Smooth muscle cell of the brain vasculature (primary cell): ENCODE measurements at regions not wholly inside any gene's neighbourhood (a gene's known extent, or its start where the extent isn't known, plus 50 kb on each side); places are given as distances from the start of the nearest gene placed in this dataset.
"Not testable (repeated sequence)": the region's sequence is repeated elsewhere in the genome, so short reads cannot be mapped to it uniquely, and the experiment has no call there.

Experiments
- DNase-seq: peaks from one replicate; pipeline ENCODE4 v3.0.0-alpha.2; 2012; ENCODE audit warnings: low read depth, low spot score

- DNase-seq = no peak
These were observed 1319.5 kb downstream of the BRINP3 start for GRCh38 chr1:189158155-189158554.

- DNase-seq = no peak
These were observed 1301.8 kb downstream of the BRINP3 start for GRCh38 chr1:189175889-189176288.

- DNase-seq = no peak
These were observed 1297.6 kb downstream of the BRINP3 start for GRCh38 chr1:189180057-189180456.

- no peak for DNase-seq
These were observed 1292.6 kb downstream of the BRINP3 start for GRCh38 chr1:189185097-189185496.

GRCh38 chr1:189192741-189193520 is 1284.7 kb downstream of the BRINP3 start:
- DNase-seq = no peak

- no peak for DNase-seq
These were observed 1271.8 kb downstream of the BRINP3 start for GRCh38 chr1:189205863-189206262.

GRCh38 chr1:189206617-189207016 is 1271.0 kb downstream of the BRINP3 start:
- no peak for DNase-seq

GRCh38 chr1:189211742-189212141 is 1265.9 kb downstream of the BRINP3 start:
- no peak for DNase-seq

- no peak for DNase-seq
These were observed 1265.1 kb downstream of the BRINP3 start for GRCh38 chr1:189212606-189213005.

GRCh38 chr1:189216886-189217285 is 1260.8 kb downstream of the BRINP3 start:
- no peak for DNase-seq

- no peak for DNase-seq
These were observed 1260.0 kb downstream of the BRINP3 start for GRCh38 chr1:189217646-189218045.

GRCh38 chr1:189220750-189221149 is 1256.9 kb downstream of the BRINP3 start:
- DNase-seq = no peak

- DNase-seq = not testable (repeated sequence)
These were observed 1251.9 kb downstream of the BRINP3 start for GRCh38 chr1:189225794-189226145.

- DNase-seq = no peak
These were observed 1250.9 kb downstream of the BRINP3 start for GRCh38 chr1:189226779-189227178.

GRCh38 chr1:189237008-189237407 is 1240.7 kb downstream of the BRINP3 start:
- DNase-seq = no peak

- DNase-seq = no peak
These were observed 1223.9 kb downstream of the BRINP3 start for GRCh38 chr1:189253601-189254350.

GRCh38 chr1:189261128-189261527 is 1216.5 kb downstream of the BRINP3 start:
- DNase-seq = not testable (repeated sequence)

GRCh38 chr1:189269011-189269410 is 1208.7 kb downstream of the BRINP3 start:
- no peak for DNase-seq

- no peak for DNase-seq
These were observed 1203.4 kb downstream of the BRINP3 start for GRCh38 chr1:189274267-189274666.

GRCh38 chr1:189275796-189276195 is 1201.9 kb downstream of the BRINP3 start:
- no peak for DNase-seq

- DNase-seq = no peak
These were observed 1188.3 kb downstream of the BRINP3 start for GRCh38 chr1:189289346-189289745.

- no peak for DNase-seq
These were observed 1176.4 kb downstream of the BRINP3 start for GRCh38 chr1:189301235-189301634.

- no peak for DNase-seq
These were observed 1172.4 kb downstream of the BRINP3 start for GRCh38 chr1:189305279-189305678.
